Suprapubic skin (tissue), 4 donors: ENCODE measurements at regions not wholly inside any gene's neighbourhood (a gene's known extent, or its start where the extent isn't known, plus 50 kb on each side); places are given as distances from the start of the nearest gene placed in this dataset.

Source experiments
- CTCF ChIP-seq, 2 donors: fragments of 200-600 bp in 1 of 2; fragments of 450-650 bp in 1 of 2; sonication (generic) in 1 of 2; IDR thresholded peaks; one replicate each; pipeline ENCODE4 v1.5.1; 2016 to 2019; ENCODE audit warnings: antibody characterized with exemption in 2 of 2, mild to moderate bottlenecking in 1 of 2, moderate library complexity in 1 of 2
- POLR2A ChIP-seq, 2 donors: fragments of 450-650 bp; IDR thresholded peaks; one replicate each; pipeline ENCODE4 v1.6.1; 2017; ENCODE audit warnings: antibody characterized with exemption in 2 of 2, mild to moderate bottlenecking in 2 of 2, moderate library complexity in 2 of 2
- POLR2AphosphoS5 ChIP-seq, 3 donors: sonication (generic); formaldehyde crosslinking; IDR thresholded peaks; one replicate each; pipeline ENCODE4 v1.6.1; 2017; ENCODE audit warnings: antibody characterized with exemption in 3 of 3

- TF ChIP-seq POLR2A (IDR thresholded peaks at IDR 0.05) (no peak), POLR2AphosphoS5 (IDR thresholded peaks at IDR 0.05) (no peak), CTCF (IDR thresholded peaks at IDR 0.05) (no peak)
Observed at GRCh38 chr16:89040861-89041570, 52.6 kb upstream of the ACSF3 start.
